ENCODE measurements at regions not wholly inside any gene's neighbourhood (a gene's known extent, or its start where the extent isn't known, plus 50 kb on each side); places are given as distances from the start of the nearest gene placed in this dataset.

- H3K79me1 ChIP-seq (ENCODE audit: low read depth, low read length): no peaks in the 10 kb centered on the region
- DNase-seq (ENCODE audit: low spot score): no peak
- no peaks in the 10 kb centered on the region for H3K36me3 ChIP-seq (replicated peaks in 1 of 2; ENCODE audit: control insufficient read depth in 2 of 2, insufficient read depth in 2 of 2, low read length in 2 of 2)
- H2AK5ac ChIP-seq (ENCODE audit: low read depth, low read length): no peak overlapping the region
- H3K4me2 ChIP-seq (ENCODE audit: insufficient read depth, low read length, poor library complexity, severe bottlenecking): no peak overlapping the region
- no peak overlapping the region for H4K8ac ChIP-seq (ENCODE audit: low read depth, low read length)
- WGBS, 2 donors (ENCODE audit: extremely low coverage in 2 of 2, insufficient read length in 2 of 2, insufficient replicate concordance in 1 of 2): 100% methylated on average over 4 of the region's 5 CpGs; no CpG with 5 or more reads in 1 of the 2 donors
- H3K4ac ChIP-seq (ENCODE audit: low read length): no peak overlapping the region
- no peak overlapping the region for H3K9ac ChIP-seq (ENCODE audit: low read depth, low read length, poor library complexity)
- no peak overlapping the region for H3K18ac ChIP-seq (ENCODE audit: low read length)
- no peak overlapping the region for H3K27ac ChIP-seq (replicated peaks; ENCODE audit: low read length)
- H3K9me3 ChIP-seq (replicated peaks in 1 of 2; ENCODE audit: control insufficient read depth in 2 of 2, insufficient read depth in 1 of 2, low read depth in 1 of 2, low read length in 2 of 2): no peaks in the 10 kb centered on the region
- no peak overlapping the region for H3K23ac ChIP-seq (ENCODE audit: low read depth, low read length, poor library complexity)
- no peak overlapping the region for H2BK5ac ChIP-seq (ENCODE audit: low read length)
- no peak overlapping the region for H2BK120ac ChIP-seq (ENCODE audit: low read depth, low read length)
- H3K27me3 ChIP-seq (ENCODE audit: control insufficient read depth in 3 of 3, insufficient read depth in 3 of 3, low read depth in 1 of 3, low read length in 3 of 3): no peaks in the 10 kb centered on the region
- no peak overlapping the region for H2AFZ ChIP-seq (ENCODE audit: low read length)
- H3K14ac ChIP-seq (ENCODE audit: low read length): no peak overlapping the region
- peaks cover 3 to 10% of the 10 kb centered on the region in 2 donors for H3K4me1 ChIP-seq (ENCODE audit: control insufficient read depth in 2 of 2, insufficient read depth in 1 of 2, low read depth in 1 of 2, low read length in 2 of 2)
- no peak overlapping the region for H4K91ac ChIP-seq (ENCODE audit: low read depth, low read length, poor library complexity)
- no peak overlapping the region for H2BK12ac ChIP-seq (ENCODE audit: low read length)
- no peak overlapping the region for H2BK15ac ChIP-seq (ENCODE audit: low read length)
- H3K4me3 ChIP-seq (ENCODE audit: low read length in 2 of 2): no peak overlapping the region
Measured at GRCh38 chr6:30832864-30833263, 51.5 kb upstream of the DDR1 start.

- no peak overlapping the region for H3K23ac ChIP-seq (ENCODE audit: low read depth, low read length, poor library complexity)
- no peaks in the 10 kb centered on the region for H3K27me3 ChIP-seq (ENCODE audit: control insufficient read depth in 3 of 3, insufficient read depth in 3 of 3, low read depth in 1 of 3, low read length in 3 of 3)
- H3K36me3 ChIP-seq (replicated peaks in 1 of 2; ENCODE audit: control insufficient read depth in 2 of 2, insufficient read depth in 2 of 2, low read length in 2 of 2): no peaks in the 10 kb centered on the region
- peak overlapping the region; percentile 40 for H2AK5ac ChIP-seq (ENCODE audit: low read depth, low read length)
- H3K27ac ChIP-seq (replicated peaks; ENCODE audit: low read length): no peak overlapping the region
- H3K9me3 ChIP-seq (replicated peaks in 1 of 2; ENCODE audit: control insufficient read depth in 2 of 2, insufficient read depth in 1 of 2, low read depth in 1 of 2, low read length in 2 of 2): no peaks in the 10 kb centered on the region
- H2BK120ac ChIP-seq (ENCODE audit: low read depth, low read length): no peak overlapping the region
- H3K4me1 ChIP-seq (ENCODE audit: control insufficient read depth in 2 of 2, insufficient read depth in 1 of 2, low read depth in 1 of 2, low read length in 2 of 2): peaks cover 3 to 9% of the 10 kb centered on the region in 2 donors
- no peaks in the 10 kb centered on the region for H3K79me1 ChIP-seq (ENCODE audit: low read depth, low read length)
- no CpG with 5 or more reads among the region's 3 CpGs for WGBS, 2 donors (ENCODE audit: extremely low coverage in 2 of 2, insufficient read length in 2 of 2, insufficient replicate concordance in 1 of 2)
- H3K4me2 ChIP-seq (ENCODE audit: insufficient read depth, low read length, poor library complexity, severe bottlenecking): no peak overlapping the region
- H2BK5ac ChIP-seq (ENCODE audit: low read length): no peak overlapping the region
- no peak overlapping the region for H2BK12ac ChIP-seq (ENCODE audit: low read length)
- no peak overlapping the region for H3K4me3 ChIP-seq (ENCODE audit: low read length in 2 of 2)
- no peak for DNase-seq (ENCODE audit: low spot score)
- H4K8ac ChIP-seq (ENCODE audit: low read depth, low read length): no peak overlapping the region
- H2BK15ac ChIP-seq (ENCODE audit: low read length): no peak overlapping the region
- no peak overlapping the region for H3K18ac ChIP-seq (ENCODE audit: low read length)
- H3K9ac ChIP-seq (ENCODE audit: low read depth, low read length, poor library complexity): no peak overlapping the region
- no peak overlapping the region for H3K4ac ChIP-seq (ENCODE audit: low read length)
- H4K91ac ChIP-seq (ENCODE audit: low read depth, low read length, poor library complexity): no peak overlapping the region
- H2AFZ ChIP-seq (ENCODE audit: low read length): no peak overlapping the region
- no peak overlapping the region for H3K14ac ChIP-seq (ENCODE audit: low read length)
Measured at GRCh38 chr6:30830438-30830837, 53.9 kb upstream of the DDR1 start.

- no peak overlapping the region for H3K23ac ChIP-seq (ENCODE audit: low read depth, low read length, poor library complexity)
- no peak overlapping the region for H3K27ac ChIP-seq (replicated peaks; ENCODE audit: low read length)
- no peak overlapping the region for H2BK120ac ChIP-seq (ENCODE audit: low read depth, low read length)
- no peaks in the 10 kb centered on the region for H3K27me3 ChIP-seq (ENCODE audit: control insufficient read depth in 3 of 3, insufficient read depth in 3 of 3, low read depth in 1 of 3, low read length in 3 of 3)
- H2BK12ac ChIP-seq (ENCODE audit: low read length): no peak overlapping the region
- H4K91ac ChIP-seq (ENCODE audit: low read depth, low read length, poor library complexity): no peak overlapping the region
- no CpG with 5 or more reads among the region's 6 CpGs for WGBS, 2 donors (ENCODE audit: extremely low coverage in 2 of 2, insufficient read length in 2 of 2, insufficient replicate concordance in 1 of 2)
- H2AFZ ChIP-seq (ENCODE audit: low read length): no peak overlapping the region
- no peaks in the 10 kb centered on the region for H3K79me1 ChIP-seq (ENCODE audit: low read depth, low read length)
- H3K36me3 ChIP-seq (replicated peaks in 1 of 2; ENCODE audit: control insufficient read depth in 2 of 2, insufficient read depth in 2 of 2, low read length in 2 of 2): no peaks in the 10 kb centered on the region
- no peak overlapping the region for H3K14ac ChIP-seq (ENCODE audit: low read length)
- no peaks in the 10 kb centered on the region for H3K9me3 ChIP-seq (replicated peaks in 1 of 2; ENCODE audit: control insufficient read depth in 2 of 2, insufficient read depth in 1 of 2, low read depth in 1 of 2, low read length in 2 of 2)
- H4K8ac ChIP-seq (ENCODE audit: low read depth, low read length): no peak overlapping the region
- no peak overlapping the region for H3K18ac ChIP-seq (ENCODE audit: low read length)
- no peak overlapping the region for H2BK15ac ChIP-seq (ENCODE audit: low read length)
- no peak overlapping the region for H2AK5ac ChIP-seq (ENCODE audit: low read depth, low read length)
- no peak overlapping the region for H3K4me2 ChIP-seq (ENCODE audit: insufficient read depth, low read length, poor library complexity, severe bottlenecking)
- no peak overlapping the region for H3K4ac ChIP-seq (ENCODE audit: low read length)
- peaks cover 3 to 9% of the 10 kb centered on the region in 2 donors for H3K4me1 ChIP-seq (ENCODE audit: control insufficient read depth in 2 of 2, insufficient read depth in 1 of 2, low read depth in 1 of 2, low read length in 2 of 2)
- DNase-seq (ENCODE audit: low spot score): no peak
- no peak overlapping the region for H2BK5ac ChIP-seq (ENCODE audit: low read length)
- no peak overlapping the region for H3K9ac ChIP-seq (ENCODE audit: low read depth, low read length, poor library complexity)
- H3K4me3 ChIP-seq (ENCODE audit: low read length in 2 of 2): no peak overlapping the region
Measured at GRCh38 chr6:30829639-30830255, 54.6 kb upstream of the DDR1 start.

GRCh38 chr6:30829033-30829432 lies 55.3 kb upstream of the DDR1 start:
- Histone ChIP-seq H4K8ac (ENCODE audit: low read depth, low read length) (no peak overlapping the region), H3K27me3 (ENCODE audit: control insufficient read depth in 3 of 3, insufficient read depth in 3 of 3, low read depth in 1 of 3, low read length in 3 of 3) (no peaks in the 10 kb centered on the region), H3K23ac (ENCODE audit: low read depth, low read length, poor library complexity) (peak overlapping the region; percentile 25), H2BK12ac (ENCODE audit: low read length) (peak overlapping the region; percentile 77), H3K18ac (ENCODE audit: low read length) (peak overlapping the region; percentile 42), H3K9me3 (replicated peaks in 1 of 2; ENCODE audit: control insufficient read depth in 2 of 2, insufficient read depth in 1 of 2, low read depth in 1 of 2, low read length in 2 of 2) (no peaks in the 10 kb centered on the region), H3K4me2 (ENCODE audit: insufficient read depth, low read length, poor library complexity, severe bottlenecking) (no peak overlapping the region), H2AK5ac (ENCODE audit: low read depth, low read length) (peak overlapping the region; percentile 38), H2BK15ac (ENCODE audit: low read length) (peak overlapping the region; percentile 72), H2AFZ (ENCODE audit: low read length) (peak overlapping the region; percentile 4), H3K27ac (replicated peaks; ENCODE audit: low read length) (no peak overlapping the region), H3K36me3 (replicated peaks in 1 of 2; ENCODE audit: control insufficient read depth in 2 of 2, insufficient read depth in 2 of 2, low read length in 2 of 2) (no peaks in the 10 kb centered on the region), H3K4me1 (ENCODE audit: control insufficient read depth in 2 of 2, insufficient read depth in 1 of 2, low read depth in 1 of 2, low read length in 2 of 2) (peaks cover 3 to 9% of the 10 kb centered on the region in 2 donors), H3K9ac (ENCODE audit: low read depth, low read length, poor library complexity) (no peak overlapping the region), H3K4me3 (ENCODE audit: low read length in 2 of 2) (no peak overlapping the region), H2BK120ac (ENCODE audit: low read depth, low read length) (peak overlapping the region; percentile 44), H3K4ac (ENCODE audit: low read length) (no peak overlapping the region), H3K14ac (ENCODE audit: low read length) (no peak overlapping the region), H4K91ac (ENCODE audit: low read depth, low read length, poor library complexity) (no peak overlapping the region), H3K79me1 (ENCODE audit: low read depth, low read length) (no peaks in the 10 kb centered on the region), H2BK5ac (ENCODE audit: low read length) (no peak overlapping the region)
- WGBS, 2 donors (ENCODE audit: extremely low coverage in 2 of 2, insufficient read length in 2 of 2, insufficient replicate concordance in 1 of 2): no CpG with 5 or more reads among the region's 4 CpGs
- DNase-seq (ENCODE audit: low spot score): no peak
